ENCODE measurements at regions not wholly inside any gene's neighbourhood (a gene's known extent, or its start where the extent isn't known, plus 50 kb on each side); places are given as distances from the start of the nearest gene placed in this dataset.

- ATAC-seq (no peak), DNase-seq (no peak)
- Histone ChIP-seq H3K4me1 (no peaks in the 10 kb centered on the region), H3K4me3 (no peak overlapping the region), H3K36me3 (no peaks in the 10 kb centered on the region), H3K27me3 (no peaks in the 10 kb centered on the region), H3K27ac (no peak overlapping the region), H3K9me3 (no peaks in the 10 kb centered on the region)
- intact Hi-C loops (cut with DNase I): loop anchor here in 2 of 10 donors (5.0 to 10.0 kb wide), 2 partner anchors 250 to 252 kb away; no protein-coding TSS in a partner anchor
- no peak for TF ChIP-seq CTCF (IDR thresholded peaks at IDR 0.05)
- TF ChIP-seq POLR2A (IDR thresholded peaks at IDR 0.05): no peak
- 59 to 74% (median 64%) methylated on average over 7 of the region's 7 CpGs for whole genome bisulfite sequencing, 4 donors
These were observed 53.3 kb downstream of the OLFML3 start for GRCh38 chr1:114032271-114033215.

- H3K27me3 ChIP-seq: no peaks in the 10 kb centered on the region
- no peaks in the 10 kb centered on the region for H3K4me1 ChIP-seq
- no peak overlapping the region for H3K27ac ChIP-seq
- ATAC-seq (peak in 1 of 4 donors; percentile 13), DNase-seq (no peak)
- H3K4me3 ChIP-seq: no peak overlapping the region
- H3K9me3 ChIP-seq: no peaks in the 10 kb centered on the region
- TF ChIP-seq CTCF (IDR thresholded peaks at IDR 0.05): peak in 10 of 12 donors; percentile 28 to 49 (median 36)
- TF ChIP-seq POLR2A (IDR thresholded peaks at IDR 0.05): no peak
- H3K36me3 ChIP-seq: no peaks in the 10 kb centered on the region
- intact Hi-C loops (cut with DNase I): loop anchor here in 2 of 10 donors (5.0 to 10.0 kb wide), 2 partner anchors 249 to 252 kb away; no protein-coding TSS in a partner anchor
- whole genome bisulfite sequencing, 4 donors: 27 to 40% (median 32%) methylated on average over 5 of the region's 5 CpGs
These were observed 54.0 kb downstream of the OLFML3 start for GRCh38 chr1:114033216-114033706.

GRCh38 chr1:114033961-114034360 lies 54.7 kb downstream of the OLFML3 start:
- DNase-seq (no peak), ATAC-seq (no peak)
- Histone ChIP-seq H3K4me1 (no peaks in the 10 kb centered on the region), H3K27me3 (no peaks in the 10 kb centered on the region), H3K4me3 (no peak overlapping the region), H3K27ac (no peak overlapping the region), H3K9me3 (no peaks in the 10 kb centered on the region), H3K36me3 (no peaks in the 10 kb centered on the region)
- TF ChIP-seq POLR2A (IDR thresholded peaks at IDR 0.05) (no peak), CTCF (IDR thresholded peaks at IDR 0.05) (no peak)
- WGBS, 4 donors: 42 to 50% (median 46%) methylated on average over 2 of the region's 2 CpGs
- intact Hi-C loops (cut with DNase I): loop anchor here in 2 of 10 donors (5.0 to 10.0 kb wide), 2 partner anchors 248 to 251 kb away; no protein-coding TSS in a partner anchor
